Astrocyte of the spinal cord (primary cell): ENCODE measurements at regions not wholly inside any gene's neighbourhood (a gene's known extent, or its start where the extent isn't known, plus 50 kb on each side); places are given as distances from the start of the nearest gene placed in this dataset.

Experiments
- DNase-seq: peaks from one replicate; pipeline ENCODE4 v3.0.0; 2011; ENCODE audit warnings: low read depth, low spot score
- H3K4me3 ChIP-seq: 2 replicates; pipeline ENCODE4 v1.5.1; 2011; ENCODE audit warnings: low read depth, mild to moderate bottlenecking, low read length, moderate library complexity
- CTCF ChIP-seq: IDR thresholded peaks from 2 replicates; pipeline ENCODE4 v1.5.1; 2012; ENCODE audit warnings: low read depth, mild to moderate bottlenecking, low read length, inconsistent platforms
- in situ Hi-C: cut with HindIII; loops from 2 replicates; pipeline ENCODE4 v1.10.0; 2017; ENCODE audit warnings: low sequenced_read_pairs

- no peak for DNase-seq
- H3K4me3 ChIP-seq: no peak overlapping the region
- in situ Hi-C loops: no loop called here
Observed at GRCh38 chr9:22682536-22682935, 235.9 kb downstream of the DMRTA1 start.

DNA sequence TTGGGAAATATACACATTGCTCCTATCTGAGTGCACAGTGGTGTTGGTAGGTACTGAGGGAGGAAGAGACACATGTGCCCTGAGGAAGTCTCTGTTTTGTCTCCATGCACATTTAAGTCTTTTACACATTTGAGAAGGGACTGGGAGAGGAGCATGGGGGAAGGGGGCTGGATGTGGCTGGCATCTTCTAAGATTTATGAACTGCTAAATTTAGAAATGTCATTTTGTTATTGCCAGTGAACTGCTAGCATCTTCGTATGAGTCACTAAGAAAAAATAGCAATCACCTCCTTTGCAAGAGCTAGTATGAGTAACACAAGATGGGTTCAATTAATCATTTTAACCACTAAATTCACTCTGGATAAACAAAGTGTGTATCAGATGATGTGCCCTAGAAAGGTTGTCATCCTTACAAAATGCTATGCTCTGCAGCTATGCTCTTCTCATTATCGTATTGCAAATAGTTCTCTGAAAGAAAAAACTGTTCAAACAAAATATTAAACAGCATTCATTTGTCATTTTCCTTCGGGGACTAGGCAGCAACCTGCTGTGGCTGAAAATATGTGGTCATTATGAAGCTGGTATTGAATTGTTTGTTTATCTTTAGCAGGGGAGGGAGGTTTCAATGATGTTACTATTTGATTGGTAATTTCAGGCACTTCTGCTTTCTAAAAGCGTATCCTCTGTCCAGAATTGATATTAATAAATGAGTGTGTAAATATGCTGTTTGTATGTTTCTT, 236.5 kb downstream of the DMRTA1 start:
- peak; percentile 66 for DNase-seq
- in situ Hi-C loops: no loop called here
- H3K4me3 ChIP-seq: no peak overlapping the region
- no peak for TF ChIP-seq CTCF

More at GRCh38 chr9:22682536-22682935, 235.9 kb downstream of the DMRTA1 start:
- TF ChIP-seq CTCF: no peak

DNA sequence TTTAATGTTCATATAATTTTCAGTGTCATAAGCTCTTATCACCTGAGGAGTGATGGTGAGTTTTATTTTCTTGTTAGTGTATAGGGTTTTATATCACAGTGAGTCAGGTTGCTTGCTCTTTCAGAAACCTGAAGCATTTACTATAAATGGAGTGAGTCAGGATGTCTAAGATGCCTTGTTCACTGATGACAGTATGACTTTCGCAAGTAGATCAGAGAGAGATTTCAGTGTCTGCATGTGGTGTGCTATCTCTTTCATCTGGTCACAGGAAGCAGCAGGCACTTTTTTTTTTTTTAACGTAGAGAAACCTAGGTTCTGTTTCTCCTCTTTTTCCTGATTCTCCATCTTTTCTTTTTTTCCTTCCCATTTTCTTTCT, 237.1 kb downstream of the DMRTA1 start:
- in situ Hi-C loops: no loop called here
- no peak for TF ChIP-seq CTCF
- DNase-seq: peak; percentile 61
- H3K4me3 ChIP-seq: no peak overlapping the region

GRCh38 chr9:22693156-22693555, 246.5 kb downstream of the DMRTA1 start:
- in situ Hi-C loops: no loop called here
- TF ChIP-seq CTCF: no peak
- DNase-seq: no peak
- no peak overlapping the region for H3K4me3 ChIP-seq

DNA sequence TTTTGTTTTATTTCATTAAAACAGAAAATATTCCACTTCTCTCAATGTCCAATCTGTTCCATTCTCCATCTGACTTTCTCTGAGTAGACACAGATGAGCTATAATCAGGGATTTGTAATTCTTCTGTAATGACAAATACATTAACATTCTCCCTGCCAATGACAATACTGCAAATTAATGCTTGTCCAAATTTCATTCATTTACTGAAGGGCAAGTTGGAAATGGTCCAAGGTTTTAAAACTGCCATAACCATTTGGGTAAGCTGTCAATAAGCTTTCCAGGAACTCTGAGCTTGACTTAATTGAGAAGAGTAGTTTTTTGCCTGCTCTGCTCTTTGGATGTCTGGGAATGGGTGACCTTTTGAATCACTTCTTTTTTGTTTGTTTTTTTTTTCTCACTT, 253.5 kb downstream of the DMRTA1 start:
- no peak overlapping the region for H3K4me3 ChIP-seq
- in situ Hi-C loops: no loop called here
- TF ChIP-seq CTCF: no peak
- no peak for DNase-seq

- DNase-seq: no peak
- H3K4me3 ChIP-seq: no peak overlapping the region
- in situ Hi-C loops: no loop called here
- peak; percentile 32 for TF ChIP-seq CTCF
Observed at GRCh38 chr9:22718653-22719052, 272.0 kb downstream of the DMRTA1 start.
